CD4-positive, alpha-beta T cell treated with Interleukin-15 for 1 hour (primary cell): ENCODE measurements at regions not wholly inside any gene's neighbourhood (a gene's known extent, or its start where the extent isn't known, plus 50 kb on each side); places are given as distances from the start of the nearest gene placed in this dataset.
"Not testable (repeated sequence)": the region's sequence is repeated elsewhere in the genome, so short reads cannot be mapped to it uniquely, and the experiment has no call there.

Experiments used
- DNase-seq: peaks from one replicate; pipeline ENCODE4 v3.0.0-alpha.2; 2020

GRCh38 chr6:140542863-140543262, 1168.4 kb upstream of the CITED2 start:
- DNase-seq: no peak

- DNase-seq: no peak
These were observed 1166.8 kb upstream of the CITED2 start for GRCh38 chr6:140541288-140541687.

- no peak for DNase-seq
These were observed 1166.3 kb upstream of the CITED2 start for GRCh38 chr6:140540743-140541142.

- DNase-seq: no peak
These were observed 1164.5 kb upstream of the CITED2 start for GRCh38 chr6:140538926-140539325.

GRCh38 chr6:140537834-140538705, 1163.6 kb upstream of the CITED2 start:
- no peak for DNase-seq

- no peak for DNase-seq
These were observed 1162.8 kb upstream of the CITED2 start for GRCh38 chr6:140537211-140537610.

GRCh38 chr6:140535511-140535910, 1161.1 kb upstream of the CITED2 start:
- no peak for DNase-seq

GRCh38 chr6:140533526-140533925, 1159.1 kb upstream of the CITED2 start:
- DNase-seq: no peak

GRCh38 chr6:140504776-140505175, 1130.3 kb upstream of the CITED2 start:
- no peak for DNase-seq

- no peak for DNase-seq
These were observed 1126.4 kb upstream of the CITED2 start for GRCh38 chr6:140500849-140501248.

GRCh38 chr6:140499607-140500006, 1125.2 kb upstream of the CITED2 start:
- no peak for DNase-seq

GRCh38 chr6:140494321-140495108, 1120.1 kb upstream of the CITED2 start:
- DNase-seq: no peak

- not testable (repeated sequence) for DNase-seq
These were observed 1119.0 kb upstream of the CITED2 start for GRCh38 chr6:140493470-140493869.

GRCh38 chr6:140490081-140490480, 1115.6 kb upstream of the CITED2 start:
- DNase-seq: no peak

GRCh38 chr6:140487586-140487985, 1113.1 kb upstream of the CITED2 start:
- no peak for DNase-seq

- DNase-seq: no peak
These were observed 1112.3 kb upstream of the CITED2 start for GRCh38 chr6:140486450-140487361.

GRCh38 chr6:140485740-140486449, 1111.4 kb upstream of the CITED2 start:
- DNase-seq: no peak

GRCh38 chr6:140480852-140481251, 1106.4 kb upstream of the CITED2 start:
- no peak for DNase-seq

GRCh38 chr6:140478631-140479030, 1104.2 kb upstream of the CITED2 start:
- no peak for DNase-seq

GRCh38 chr6:140475086-140475485, 1100.6 kb upstream of the CITED2 start:
- no peak for DNase-seq

- DNase-seq: no peak
These were observed 1090.3 kb upstream of the CITED2 start for GRCh38 chr6:140464720-140465119.

GRCh38 chr6:140463312-140463710, 1088.9 kb upstream of the CITED2 start:
- no peak for DNase-seq
